Sigmoid colon (tissue), 4 donors: ENCODE measurements at regions not wholly inside any gene's neighbourhood (a gene's known extent, or its start where the extent isn't known, plus 50 kb on each side); places are given as distances from the start of the nearest gene placed in this dataset.

Experiments
- CTCF ChIP-seq, 4 experiments: fragments of 450-650 bp in 3 of 4; fragments of 200-600 bp in 1 of 4; IDR thresholded peaks; one replicate each; pipeline ENCODE4 v1.5.1; 2016 to 2019; ENCODE audit warnings: antibody characterized with exemption in 4 of 4, mild to moderate bottlenecking in 3 of 4, moderate library complexity in 2 of 4
- EP300 ChIP-seq, 4 donors: sonication (generic); formaldehyde crosslinking; IDR thresholded peaks; one replicate each; pipeline ENCODE4 v1.6.1; 2017; ENCODE audit warnings: antibody characterized with exemption in 4 of 4
- POLR2AphosphoS5 ChIP-seq, 4 donors: sonication (generic); formaldehyde crosslinking; IDR thresholded peaks; one replicate each; pipeline ENCODE4 v1.6.1; 2017; ENCODE audit warnings: antibody characterized with exemption in 4 of 4

GRCh38 chr18:59954241-59954640 lies 54.4 kb downstream of the PMAIP1 start:
- TF ChIP-seq POLR2AphosphoS5 (IDR thresholded peaks at IDR 0.05) (no peak), EP300 (IDR thresholded peaks at IDR 0.05) (no peak), CTCF (IDR thresholded peaks at IDR 0.05) (no peak)
